Mesendoderm (in vitro differentiated cells): ENCODE measurements at regions not wholly inside any gene's neighbourhood (a gene's known extent, or its start where the extent isn't known, plus 50 kb on each side); places are given as distances from the start of the nearest gene placed in this dataset.

ENCODE experiments used
- DNase-seq: peaks from one replicate; pipeline ENCODE4 v3.0.0; 2013
- H2AK5ac ChIP-seq: 2 replicates; pipeline ENCODE4 v1.6.1; 2013; ENCODE audit warnings: low read length, inconsistent platforms
- H2BK120ac ChIP-seq: 2 replicates; pipeline ENCODE4 v1.6.1; 2013; ENCODE audit warnings: low read depth, mild to moderate bottlenecking, low read length, moderate library complexity, mixed read lengths
- H2BK15ac ChIP-seq: replicated peaks from 2 replicates; pipeline ENCODE4 v1.6.1; 2013; ENCODE audit warnings: low read depth, mild to moderate bottlenecking, moderate library complexity
- H2BK5ac ChIP-seq: 2 replicates; pipeline ENCODE4 v1.6.1; 2013; ENCODE audit warnings: low read length, inconsistent platforms
- H3K18ac ChIP-seq: 2 replicates; pipeline ENCODE4 v1.6.1; 2013; ENCODE audit warnings: mild to moderate bottlenecking, low read length, mixed read lengths
- H3K23ac ChIP-seq: one replicate; pipeline ENCODE4 v1.6.1; 2013; ENCODE audit warnings: low read length
- H3K27ac ChIP-seq: 2 replicates; pipeline ENCODE4 v1.5.1; 2013; ENCODE audit warnings: low read depth, mild to moderate bottlenecking, inconsistent platforms, low read length, moderate library complexity
- H3K27me3 ChIP-seq: 2 replicates; pipeline ENCODE4 v1.6.1; 2013; ENCODE audit warnings: low read length, control low read depth, mild to moderate bottlenecking, inconsistent platforms; ENCODE audit not compliant: insufficient read depth, poor library complexity
- H3K36me3 ChIP-seq: 2 replicates; pipeline ENCODE4 v1.6.1; 2013; ENCODE audit warnings: low read length, inconsistent platforms; ENCODE audit not compliant: control insufficient read depth, insufficient read depth
- H3K4ac ChIP-seq: one replicate; pipeline ENCODE4 v1.6.1; 2013; ENCODE audit warnings: low read depth, mild to moderate bottlenecking, low read length, moderate library complexity
- H3K4me1 ChIP-seq: 2 replicates; pipeline ENCODE4 v1.6.1; 2013; ENCODE audit warnings: low read depth, low read length, inconsistent platforms; ENCODE audit not compliant: control insufficient read depth
- H3K4me2 ChIP-seq: 2 replicates; pipeline ENCODE4 v1.6.1; 2013; ENCODE audit warnings: low read length
- H3K4me3 ChIP-seq: 2 replicates; pipeline ENCODE4 v1.5.1; 2013; ENCODE audit warnings: mild to moderate bottlenecking, low read length
- H3K56ac ChIP-seq: one replicate; pipeline ENCODE4 v1.6.1; 2013; ENCODE audit warnings: low read length
- H3K79me1 ChIP-seq: 2 replicates; pipeline ENCODE4 v1.6.1; 2013; ENCODE audit warnings: low read length, inconsistent platforms
- H3K79me2 ChIP-seq: 2 replicates; pipeline ENCODE4 v1.6.1; 2013; ENCODE audit warnings: mild to moderate bottlenecking, low read length; ENCODE audit not compliant: control insufficient read depth, insufficient read depth
- H3K9ac ChIP-seq: 2 replicates; pipeline ENCODE4 v1.6.1; 2013; ENCODE audit warnings: low read length, inconsistent platforms
- H4K5ac ChIP-seq: one replicate; pipeline ENCODE4 v1.6.1; 2013; ENCODE audit warnings: low read length
- H4K8ac ChIP-seq: one replicate; pipeline ENCODE4 v1.6.1; 2013; ENCODE audit warnings: low read depth, mild to moderate bottlenecking, control low read depth, low read length, moderate library complexity
- WGBS: extraction: QIAGEN DNeasy Blood & Tissue Kit; methylation state at CpG from one replicate; pipeline ENCODE4 v1.1.7; 2013; ENCODE audit warnings: low lambda C conversion rate, missing lambda C conversion rate; ENCODE audit not compliant: insufficient coverage; ENCODE audit errors: extremely low coverage; 5-methylcytosine and 5-hydroxymethylcytosine counted together

DNA sequence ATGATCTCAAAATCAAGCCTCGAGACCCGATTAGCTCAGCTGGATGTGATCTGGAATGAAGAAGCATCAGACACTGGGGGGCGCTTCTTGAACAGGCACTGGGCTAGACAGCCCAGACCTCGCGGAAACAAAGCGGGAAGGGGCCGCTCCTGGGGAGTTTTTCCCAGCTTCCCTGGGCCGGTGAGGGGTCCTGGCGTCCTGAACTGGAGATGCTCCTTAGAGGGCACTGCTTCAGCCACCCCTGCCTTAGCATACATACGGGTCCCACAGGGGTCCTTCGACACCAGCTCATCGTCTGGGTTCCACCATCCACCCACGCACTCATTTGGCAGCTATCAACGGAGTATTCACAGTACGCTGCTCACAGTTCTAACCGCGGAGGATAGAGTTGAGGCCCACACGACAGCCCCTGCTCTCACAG is 146.7 kb downstream of the TSN start:
- H3K79me2 ChIP-seq, result no peaks in the 10 kb centered on the region

GRCh38 chr2:121902616-121903015 is 147.2 kb downstream of the TSN start:
- Histone ChIP-seq H2BK15ac (no peak overlapping the region), H3K4me1 (no peaks in the 10 kb centered on the region), H4K8ac (no peak overlapping the region), H3K4ac (no peak overlapping the region), H3K9ac (no peak overlapping the region), H3K56ac (no peak overlapping the region), H2BK5ac (no peak overlapping the region), H3K79me1 (no peaks in the 10 kb centered on the region), H3K4me2 (no peak overlapping the region), H3K27me3 (no peaks in the 10 kb centered on the region), H3K27ac (no peak overlapping the region), H2AK5ac (no peak overlapping the region), H3K4me3 (no peak overlapping the region), H3K79me2 (no peaks in the 10 kb centered on the region), H3K36me3 (no peaks in the 10 kb centered on the region), H4K5ac (no peak overlapping the region), H3K23ac (no peak overlapping the region), H3K18ac (no peak overlapping the region), H2BK120ac (no peak overlapping the region)
- WGBS, result no CpG with 5 or more reads among the region's 13 CpGs
- peak; percentile 11 for DNase-seq

More for the DNA sequence above, 146.7 kb downstream of the TSN start:
- H2BK120ac ChIP-seq, result no peak overlapping the region
- H3K27ac ChIP-seq, result no peak overlapping the region
- no peak overlapping the region for H3K4ac ChIP-seq
- no peak overlapping the region for H2AK5ac ChIP-seq
- no CpG with 5 or more reads among the region's 18 CpGs for WGBS
- no peak overlapping the region for H3K4me2 ChIP-seq
- no peaks in the 10 kb centered on the region for H3K79me1 ChIP-seq
- H4K8ac ChIP-seq, result no peak overlapping the region
- no peaks in the 10 kb centered on the region for H3K36me3 ChIP-seq
- H4K5ac ChIP-seq, result no peak overlapping the region
- no peak overlapping the region for H3K56ac ChIP-seq
- no peaks in the 10 kb centered on the region for H3K4me1 ChIP-seq
- no peak overlapping the region for H3K23ac ChIP-seq
- H3K27me3 ChIP-seq, result no peaks in the 10 kb centered on the region
- no peak overlapping the region for H3K18ac ChIP-seq
- no peak overlapping the region for H2BK15ac ChIP-seq
- no peak overlapping the region for H3K9ac ChIP-seq
- peak; percentile 62 for DNase-seq
- no peak overlapping the region for H3K4me3 ChIP-seq
- no peak overlapping the region for H2BK5ac ChIP-seq

- Histone ChIP-seq H3K4me3 (no peak overlapping the region), H3K4ac (no peak overlapping the region), H2BK15ac (no peak overlapping the region), H3K27ac (no peak overlapping the region), H3K79me1 (no peaks in the 10 kb centered on the region), H4K8ac (no peak overlapping the region), H3K4me2 (no peak overlapping the region), H3K36me3 (no peaks in the 10 kb centered on the region), H3K27me3 (no peaks in the 10 kb centered on the region), H3K18ac (no peak overlapping the region), H2BK120ac (no peak overlapping the region), H2AK5ac (no peak overlapping the region), H3K79me2 (no peaks in the 10 kb centered on the region), H2BK5ac (no peak overlapping the region), H3K23ac (no peak overlapping the region), H3K4me1 (no peaks in the 10 kb centered on the region), H3K56ac (no peak overlapping the region), H4K5ac (no peak overlapping the region), H3K9ac (no peak overlapping the region)
- no CpG with 5 or more reads among the region's 14 CpGs for WGBS
- no peak for DNase-seq
These were observed 147.7 kb downstream of the TSN start for GRCh38 chr2:121903037-121903689.

DNA sequence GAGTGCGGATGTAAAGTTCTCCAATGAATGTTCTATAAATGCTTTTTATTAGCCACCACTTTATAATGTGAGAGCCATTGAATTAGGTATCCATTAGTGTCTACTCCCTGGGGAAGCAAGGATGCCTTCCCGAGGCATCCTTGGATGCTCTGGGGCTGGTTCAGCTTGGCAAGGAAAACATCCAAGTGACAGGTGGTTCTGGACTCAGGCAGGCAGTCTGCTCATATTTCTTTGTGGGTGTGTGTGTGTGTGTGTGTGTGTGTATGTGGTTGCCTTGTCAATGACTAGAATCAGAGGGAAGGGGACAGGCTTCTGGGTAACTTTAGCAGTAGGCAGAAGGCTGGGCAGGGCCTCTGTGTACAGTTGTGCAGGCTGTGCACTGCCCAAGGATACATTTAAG is 149.2 kb downstream of the TSN start:
- no peak overlapping the region for H3K4me3 ChIP-seq
- H3K4ac ChIP-seq, result no peak overlapping the region
- H3K27ac ChIP-seq, result no peak overlapping the region
- no peaks in the 10 kb centered on the region for H3K36me3 ChIP-seq
- H2AK5ac ChIP-seq, result no peak overlapping the region
- no peak overlapping the region for H2BK5ac ChIP-seq
- no peaks in the 10 kb centered on the region for H3K79me1 ChIP-seq
- no peaks in the 10 kb centered on the region for H3K79me2 ChIP-seq
- no peak for DNase-seq
- no peak overlapping the region for H2BK15ac ChIP-seq
- H3K9ac ChIP-seq, result no peak overlapping the region
- no peak overlapping the region for H3K4me2 ChIP-seq
- H3K56ac ChIP-seq, result no peak overlapping the region
- H4K5ac ChIP-seq, result no peak overlapping the region
- no peak overlapping the region for H3K23ac ChIP-seq
- no peak overlapping the region for H2BK120ac ChIP-seq
- no CpG with 5 or more reads among the region's 2 CpGs for WGBS
- no peaks in the 10 kb centered on the region for H3K4me1 ChIP-seq
- H3K27me3 ChIP-seq, result no peaks in the 10 kb centered on the region
- no peak overlapping the region for H3K18ac ChIP-seq
- H4K8ac ChIP-seq, result no peak overlapping the region

DNA sequence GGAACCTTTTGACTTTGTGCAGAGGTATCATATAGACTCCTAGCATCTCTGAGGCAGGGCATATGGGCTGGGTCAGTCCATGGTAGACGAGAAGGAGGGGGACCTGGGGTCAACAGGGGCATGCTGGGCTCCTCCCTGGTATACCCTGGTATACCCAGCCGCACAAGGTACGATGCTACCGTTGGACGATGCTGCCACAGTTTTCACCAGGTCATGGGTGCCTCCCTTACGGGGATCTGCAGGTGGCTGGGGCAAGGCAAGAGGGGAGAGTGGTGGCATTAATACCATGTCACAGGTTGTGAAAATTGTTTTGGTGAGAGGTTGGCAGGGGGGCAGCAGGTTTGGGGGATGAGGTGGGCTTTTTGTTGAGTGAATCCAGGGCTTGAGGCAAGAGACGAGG is 149.8 kb downstream of the TSN start:
- no peak overlapping the region for H2AK5ac ChIP-seq
- H3K9ac ChIP-seq, result no peak overlapping the region
- no peak overlapping the region for H3K4me3 ChIP-seq
- no peak overlapping the region for H3K18ac ChIP-seq
- H2BK120ac ChIP-seq, result no peak overlapping the region
- no peaks in the 10 kb centered on the region for H3K79me1 ChIP-seq
- H3K23ac ChIP-seq, result no peak overlapping the region
- no peak for DNase-seq
- no peak overlapping the region for H3K4ac ChIP-seq
- no CpG with 5 or more reads among the region's 7 CpGs for WGBS
- no peak overlapping the region for H4K8ac ChIP-seq
- H3K4me1 ChIP-seq, result no peaks in the 10 kb centered on the region
- H2BK5ac ChIP-seq, result no peak overlapping the region
- no peak overlapping the region for H2BK15ac ChIP-seq
- no peak overlapping the region for H3K27ac ChIP-seq
- no peaks in the 10 kb centered on the region for H3K36me3 ChIP-seq
- H3K79me2 ChIP-seq, result no peaks in the 10 kb centered on the region
- no peak overlapping the region for H3K56ac ChIP-seq
- H3K4me2 ChIP-seq, result no peak overlapping the region
- H4K5ac ChIP-seq, result no peak overlapping the region
- no peaks in the 10 kb centered on the region for H3K27me3 ChIP-seq

- no peaks in the 10 kb centered on the region for H3K36me3 ChIP-seq
These were observed 150.7 kb downstream of the TSN start for GRCh38 chr2:121906170-121906569.

More at GRCh38 chr2:121906170-121906569, 150.7 kb downstream of the TSN start:
- no peak overlapping the region for H3K18ac ChIP-seq
- H3K4me1 ChIP-seq, result no peaks in the 10 kb centered on the region
- H3K56ac ChIP-seq, result no peak overlapping the region
- H3K79me2 ChIP-seq, result no peaks in the 10 kb centered on the region
- no peak overlapping the region for H3K9ac ChIP-seq
- DNase-seq, result no peak
- no peak overlapping the region for H2AK5ac ChIP-seq
- no peak overlapping the region for H3K4ac ChIP-seq
- H3K27ac ChIP-seq, result no peak overlapping the region
- no peak overlapping the region for H2BK15ac ChIP-seq
- no peak overlapping the region for H3K23ac ChIP-seq
- no peak overlapping the region for H3K4me2 ChIP-seq
- no peaks in the 10 kb centered on the region for H3K27me3 ChIP-seq
- H3K79me1 ChIP-seq, result no peaks in the 10 kb centered on the region
- no peak overlapping the region for H4K5ac ChIP-seq
- no peak overlapping the region for H2BK120ac ChIP-seq
- no CpG with 5 or more reads among the region's 11 CpGs for WGBS
- no peak overlapping the region for H3K4me3 ChIP-seq
- H2BK5ac ChIP-seq, result no peak overlapping the region
- no peak overlapping the region for H4K8ac ChIP-seq
